ENCODE measurements at regions not wholly inside any gene's neighbourhood (a gene's known extent, or its start where the extent isn't known, plus 50 kb on each side); places are given as distances from the start of the nearest gene placed in this dataset.
A peak's percentile ranks its signal among the peaks of the same experiment; 100 is the strongest.
"Not testable (repeated sequence)": the region's sequence is repeated elsewhere in the genome, so short reads cannot be mapped to it uniquely, and the experiment has no call there.

- H3K36me3 Mint-ChIP-seq (ENCODE audit: low read depth); H3K4me1 Mint-ChIP-seq; H3K9me3 Mint-ChIP-seq; H3K4me3 Mint-ChIP-seq; H3K27me3 Mint-ChIP-seq; DNase-seq; H3K27ac Mint-ChIP-seq; POLR2A ChIA-PET; CTCF ChIA-PET: not testable (repeated sequence)
Observed at GRCh38 chr11:67940440-67940839, 63.5 kb downstream of the UNC93B1 start.

DNA sequence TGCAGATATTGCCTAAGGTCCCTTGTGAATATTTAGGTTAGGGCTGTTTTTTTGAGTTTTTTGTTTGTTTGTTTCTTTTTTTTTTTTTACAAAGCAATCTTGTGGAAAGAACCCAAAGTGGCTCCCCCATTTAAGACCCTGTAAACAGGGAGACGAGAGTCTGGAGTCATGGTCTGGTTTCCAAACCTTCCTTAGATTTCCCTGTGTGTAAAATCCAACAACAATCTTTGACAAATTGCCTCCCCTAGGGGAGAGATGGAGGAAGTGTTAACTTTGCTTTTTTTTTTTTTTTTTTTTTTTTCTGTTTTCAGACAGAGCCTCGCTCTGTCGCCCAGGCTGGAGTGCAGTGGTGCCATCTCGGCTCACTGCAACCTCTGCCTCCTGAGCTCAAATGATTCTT, 64.9 kb downstream of the UNC93B1 start:
- H3K27me3 Mint-ChIP-seq; H3K27ac Mint-ChIP-seq; H3K9me3 Mint-ChIP-seq; DNase-seq; POLR2A ChIA-PET; CTCF ChIA-PET; H3K4me3 Mint-ChIP-seq; H3K4me1 Mint-ChIP-seq; H3K36me3 Mint-ChIP-seq (ENCODE audit: low read depth): not testable (repeated sequence)

DNA sequence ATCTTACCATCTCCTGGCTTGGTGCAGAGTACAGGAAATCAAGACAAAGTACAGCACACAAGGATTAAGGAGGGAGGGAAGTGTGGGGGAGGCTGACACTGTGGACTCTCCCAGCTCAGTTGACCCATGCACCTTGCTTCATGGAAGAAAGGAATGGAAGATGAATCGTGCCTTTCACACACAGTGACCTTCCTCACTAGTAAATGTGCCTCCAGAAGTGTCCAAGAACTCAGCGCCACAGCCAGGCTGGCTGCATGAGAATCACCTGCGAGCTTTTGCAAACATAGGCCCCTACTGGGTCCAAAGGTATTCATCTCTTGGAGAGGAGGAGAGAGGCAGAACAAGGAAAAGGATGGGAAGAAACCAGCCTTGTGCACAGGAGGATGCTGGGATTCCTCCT, 65.5 kb downstream of the UNC93B1 start:
- POLR2A ChIA-PET; CTCF ChIA-PET; H3K4me3 Mint-ChIP-seq; DNase-seq; H3K27ac Mint-ChIP-seq; H3K4me1 Mint-ChIP-seq; H3K36me3 Mint-ChIP-seq (ENCODE audit: low read depth); H3K9me3 Mint-ChIP-seq; H3K27me3 Mint-ChIP-seq: not testable (repeated sequence)

DNA sequence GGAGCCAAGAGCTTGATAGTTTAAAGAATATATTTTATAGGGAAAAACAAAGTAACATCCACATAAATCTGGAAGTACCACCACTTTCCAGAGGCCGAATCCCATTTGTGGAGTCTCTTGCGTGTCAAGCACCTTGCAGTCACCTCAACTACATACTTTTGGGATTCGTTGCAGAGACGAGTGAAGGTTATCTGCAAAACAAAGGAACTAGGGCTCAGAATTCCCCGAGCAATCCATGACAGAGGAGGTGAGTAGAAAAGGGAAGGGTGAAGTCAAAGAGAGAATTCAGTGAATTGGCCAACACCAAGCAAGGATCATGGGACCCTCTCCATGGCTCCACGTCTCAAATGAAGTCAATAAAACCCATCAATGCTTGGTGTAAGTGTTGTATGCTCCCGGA, 80.3 kb downstream of the UNC93B1 start:
- not testable (repeated sequence) for H3K36me3 Mint-ChIP-seq (ENCODE audit: low read depth)

DNA sequence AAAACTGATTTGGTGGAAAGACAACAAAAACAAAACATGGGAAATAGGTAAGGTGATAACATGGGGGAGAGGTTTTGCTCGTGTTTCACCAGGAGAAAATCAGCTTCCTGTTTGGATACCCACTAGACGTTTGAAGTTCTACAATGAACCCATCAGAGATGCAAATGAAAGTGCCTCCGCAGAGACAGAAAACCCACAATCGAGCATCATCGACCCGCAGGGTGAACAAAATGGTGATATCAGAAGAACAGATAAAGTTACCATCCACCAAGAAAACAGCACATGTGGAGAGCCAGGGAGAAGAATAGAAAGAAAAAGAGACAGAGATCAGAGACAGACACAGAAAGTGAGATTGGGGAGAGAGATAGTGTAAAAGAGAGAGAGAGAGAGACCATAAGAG, 83.4 kb downstream of the UNC93B1 start:
- CTCF ChIA-PET; H3K36me3 Mint-ChIP-seq (ENCODE audit: low read depth); H3K9me3 Mint-ChIP-seq; H3K27ac Mint-ChIP-seq; H3K4me1 Mint-ChIP-seq; POLR2A ChIA-PET: not testable (repeated sequence)
- peak overlapping the region; percentile 6 for H3K4me3 Mint-ChIP-seq
- H3K27me3 Mint-ChIP-seq, result peaks cover 16% of the 10 kb centered on the region
- DNase-seq, result peak; percentile 22

More for the DNA sequence above, 80.3 kb downstream of the UNC93B1 start:
- H3K9me3 Mint-ChIP-seq, H3K27ac Mint-ChIP-seq, H3K4me3 Mint-ChIP-seq, POLR2A ChIA-PET, H3K4me1 Mint-ChIP-seq, CTCF ChIA-PET, DNase-seq: not testable (repeated sequence)
- H3K27me3 Mint-ChIP-seq, result peaks cover 16% of the 10 kb centered on the region

- peaks cover 13% of the 10 kb centered on the region for H3K9me3 Mint-ChIP-seq
- H3K4me3 Mint-ChIP-seq; DNase-seq; POLR2A ChIA-PET; H3K27ac Mint-ChIP-seq; H3K4me1 Mint-ChIP-seq; H3K36me3 Mint-ChIP-seq (ENCODE audit: low read depth); CTCF ChIA-PET: not testable (repeated sequence)
- H3K27me3 Mint-ChIP-seq, result peaks cover 16% of the 10 kb centered on the region
Observed at GRCh38 chr11:67912184-67912583, 91.7 kb downstream of the UNC93B1 start.

- H3K4me3 Mint-ChIP-seq; H3K27ac Mint-ChIP-seq; DNase-seq; POLR2A ChIA-PET; H3K4me1 Mint-ChIP-seq; H3K36me3 Mint-ChIP-seq (ENCODE audit: low read depth); CTCF ChIA-PET: not testable (repeated sequence)
- peaks cover 16% of the 10 kb centered on the region for H3K27me3 Mint-ChIP-seq
- H3K9me3 Mint-ChIP-seq, result peaks cover 13% of the 10 kb centered on the region
Observed at GRCh38 chr11:67911211-67911610, 92.7 kb downstream of the UNC93B1 start.

DNA sequence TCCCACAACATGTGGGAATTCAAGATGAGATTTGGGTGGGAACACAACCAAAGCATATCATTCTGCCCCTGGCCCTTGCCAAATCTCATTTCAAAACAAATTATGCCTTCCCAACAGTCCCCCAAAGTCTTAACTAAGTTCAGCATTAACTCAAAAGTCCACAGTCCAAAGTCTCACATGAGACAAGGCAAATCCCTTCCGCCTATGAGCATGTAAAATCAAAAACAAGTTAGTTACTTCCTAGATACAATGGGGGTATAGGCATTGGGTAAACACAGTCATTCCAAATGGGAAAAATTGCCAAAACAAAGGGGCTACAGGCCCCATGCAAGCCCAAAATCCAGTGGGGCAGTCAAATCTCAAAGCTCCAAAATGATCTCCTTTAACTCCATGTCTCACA, 93.1 kb downstream of the UNC93B1 start:
- H3K36me3 Mint-ChIP-seq (ENCODE audit: low read depth); CTCF ChIA-PET; H3K4me3 Mint-ChIP-seq; POLR2A ChIA-PET; H3K4me1 Mint-ChIP-seq; DNase-seq; H3K27ac Mint-ChIP-seq: not testable (repeated sequence)
- peaks cover 13% of the 10 kb centered on the region for H3K9me3 Mint-ChIP-seq
- H3K27me3 Mint-ChIP-seq, result peaks cover 16% of the 10 kb centered on the region

- H3K36me3 Mint-ChIP-seq (ENCODE audit: low read depth); CTCF ChIA-PET; DNase-seq; POLR2A ChIA-PET; H3K27ac Mint-ChIP-seq; H3K4me3 Mint-ChIP-seq; H3K27me3 Mint-ChIP-seq; H3K9me3 Mint-ChIP-seq; H3K4me1 Mint-ChIP-seq: not testable (repeated sequence)
Observed at GRCh38 chr11:67906969-67907368, 96.9 kb downstream of the UNC93B1 start.

GRCh38 chr11:67899462-67899861, 104.4 kb downstream of the UNC93B1 start:
- POLR2A ChIA-PET; H3K4me3 Mint-ChIP-seq; H3K27ac Mint-ChIP-seq; DNase-seq; H3K9me3 Mint-ChIP-seq; H3K4me1 Mint-ChIP-seq; H3K36me3 Mint-ChIP-seq (ENCODE audit: low read depth); H3K27me3 Mint-ChIP-seq; CTCF ChIA-PET: not testable (repeated sequence)

DNA sequence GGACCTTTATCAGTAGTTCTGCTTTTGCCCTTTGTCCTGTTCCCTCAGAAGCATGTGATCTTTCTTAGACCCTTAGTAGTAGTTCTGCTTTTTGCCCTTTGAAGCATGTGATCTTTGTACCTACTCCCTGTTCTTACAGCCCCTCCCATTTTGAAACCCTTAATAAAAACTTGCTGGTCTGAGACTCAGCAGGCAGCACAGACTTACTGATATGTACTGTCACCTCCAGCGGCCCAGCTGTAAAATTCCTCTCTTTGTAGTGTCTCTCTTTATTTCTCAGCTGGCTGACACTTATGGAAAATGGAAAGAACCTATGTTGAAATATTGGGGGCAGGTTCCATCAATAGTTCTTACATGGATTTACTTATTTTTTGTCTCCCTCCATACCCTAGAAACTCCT, 110.4 kb downstream of the UNC93B1 start:
- POLR2A ChIA-PET, CTCF ChIA-PET, DNase-seq, H3K27me3 Mint-ChIP-seq, H3K27ac Mint-ChIP-seq, H3K4me3 Mint-ChIP-seq, H3K9me3 Mint-ChIP-seq, H3K4me1 Mint-ChIP-seq: not testable (repeated sequence)
- H3K36me3 Mint-ChIP-seq (ENCODE audit: low read depth), result peaks cover 12% of the 10 kb centered on the region

- H3K27ac Mint-ChIP-seq, DNase-seq, CTCF ChIA-PET, H3K4me3 Mint-ChIP-seq, H3K27me3 Mint-ChIP-seq, H3K9me3 Mint-ChIP-seq, POLR2A ChIA-PET: not testable (repeated sequence)
- Mint-ChIP-seq H3K36me3 (ENCODE audit: low read depth) (peaks cover 12% of the 10 kb centered on the region), H3K4me1 (peaks cover 16% of the 10 kb centered on the region)
Observed at GRCh38 chr11:67889646-67890045, 114.3 kb downstream of the UNC93B1 start.

- not testable (repeated sequence) for H3K4me3 Mint-ChIP-seq
Observed at GRCh38 chr11:67888056-67888455, 115.8 kb downstream of the UNC93B1 start.

DNA sequence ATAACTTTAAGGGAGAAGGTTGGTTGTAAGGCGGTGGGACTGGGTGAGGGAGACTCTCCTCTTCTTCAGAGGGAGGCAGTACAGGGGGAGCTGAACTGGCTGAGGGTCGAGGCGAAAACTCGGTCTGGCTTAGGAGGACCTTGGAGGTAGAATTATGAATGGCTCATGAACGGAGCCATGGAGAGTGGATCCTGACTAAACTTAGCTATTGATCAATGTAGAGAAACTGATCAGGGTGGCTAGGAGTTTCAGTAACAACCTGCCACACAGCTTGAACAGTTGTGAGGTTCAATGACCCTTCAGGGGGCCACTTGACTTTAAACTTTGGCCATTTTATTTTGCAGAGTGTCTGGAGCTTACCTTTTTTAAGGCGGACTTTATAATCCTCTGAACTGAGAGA, 117.2 kb downstream of the UNC93B1 start:
- H3K36me3 Mint-ChIP-seq (ENCODE audit: low read depth); POLR2A ChIA-PET; H3K27me3 Mint-ChIP-seq; CTCF ChIA-PET; DNase-seq; H3K9me3 Mint-ChIP-seq: not testable (repeated sequence)
- H3K27ac Mint-ChIP-seq, result peak overlapping the region; percentile 53
- H3K4me3 Mint-ChIP-seq, result peak overlapping the region; percentile 31
- peaks cover 29% of the 10 kb centered on the region for H3K4me1 Mint-ChIP-seq

More at GRCh38 chr11:67888056-67888455, 115.8 kb downstream of the UNC93B1 start:
- H3K27ac Mint-ChIP-seq; DNase-seq; H3K27me3 Mint-ChIP-seq; POLR2A ChIA-PET; H3K36me3 Mint-ChIP-seq (ENCODE audit: low read depth); CTCF ChIA-PET; H3K9me3 Mint-ChIP-seq: not testable (repeated sequence)
- H3K4me1 Mint-ChIP-seq, result peaks cover 29% of the 10 kb centered on the region

- H3K27me3 Mint-ChIP-seq; DNase-seq; CTCF ChIA-PET; H3K36me3 Mint-ChIP-seq (ENCODE audit: low read depth); POLR2A ChIA-PET; H3K9me3 Mint-ChIP-seq: not testable (repeated sequence)
- Mint-ChIP-seq H3K4me3 (peak overlapping the region; percentile 31), H3K4me1 (peaks cover 29% of the 10 kb centered on the region), H3K27ac (peak overlapping the region; percentile 53)
Observed at GRCh38 chr11:67886207-67886606, 117.7 kb downstream of the UNC93B1 start.
